ENCODE measurements at regions not wholly inside any gene's neighbourhood (a gene's known extent, or its start where the extent isn't known, plus 50 kb on each side); places are given as distances from the start of the nearest gene placed in this dataset.

DNA sequence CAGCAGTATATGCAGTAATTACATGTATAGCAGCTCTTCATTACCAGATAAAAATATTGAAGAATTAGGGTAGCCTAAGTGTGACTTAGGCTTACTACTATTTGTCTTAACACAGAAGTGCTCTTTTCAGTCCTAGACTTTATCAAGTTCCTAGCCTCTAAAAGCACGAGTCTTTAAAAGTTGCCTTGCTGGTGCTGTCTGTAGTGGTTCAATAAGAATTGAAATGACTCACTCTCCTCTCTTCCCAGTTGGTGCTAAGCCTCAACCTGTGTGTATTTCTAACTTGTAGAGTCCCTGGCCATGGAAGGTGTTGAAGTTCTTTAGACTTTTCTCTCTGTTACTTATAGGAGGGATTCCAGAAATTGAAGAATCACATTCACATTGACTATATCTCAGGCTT is 395.4 kb upstream of the THRB start:
- no CpG with 5 or more reads among the region's 1 CpG for WGBS (ENCODE audit: insufficient coverage)

DNA sequence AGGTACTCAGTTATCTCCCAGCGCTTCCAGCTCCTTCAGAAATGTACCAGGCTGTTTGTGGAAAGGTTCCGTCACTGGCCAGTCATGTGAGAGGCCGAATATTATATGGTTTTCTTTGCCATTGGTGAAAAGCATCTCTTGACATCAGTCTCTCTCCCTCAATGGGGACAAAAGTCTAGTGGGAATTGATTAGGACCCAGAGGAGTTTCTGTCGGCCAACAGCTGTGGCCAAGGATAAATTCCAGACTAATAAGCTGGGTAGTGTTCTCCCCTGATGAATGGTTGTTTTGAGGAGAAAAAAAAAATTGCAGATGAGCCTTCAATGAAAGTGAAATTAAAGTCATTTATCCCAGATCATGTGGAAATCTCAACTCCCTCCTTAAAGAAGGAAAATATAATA is 404.7 kb upstream of the THRB start:
- Histone ChIP-seq H3K4me3 (replicated peaks in 1 of 3; ENCODE audit: low read depth in 2 of 3, low read length in 3 of 3) (no peak overlapping the region), H3K36me3 (replicated peaks in 1 of 2; ENCODE audit: control insufficient read depth in 1 of 2, insufficient read depth in 2 of 2, low read length in 2 of 2) (no peaks in the 10 kb centered on the region), H3K9ac (ENCODE audit: insufficient read depth, low read length, poor library complexity, severe bottlenecking) (no peak overlapping the region), H2AFZ (ENCODE audit: insufficient read depth, low read depth, low read length, poor library complexity, severe bottlenecking) (no peak overlapping the region), H3K4me2 (replicated peaks; ENCODE audit: extremely low read depth, low read length, poor library complexity, severe bottlenecking) (no peak overlapping the region), H3K9me3 (replicated peaks in 1 of 2; ENCODE audit: control insufficient read depth in 1 of 2, insufficient read depth in 1 of 2, low read length in 2 of 2) (peaks cover 0 to 7% of the 10 kb centered on the region in 2 donors), H4K20me1 (ENCODE audit: insufficient read depth, low read length) (no peaks in the 10 kb centered on the region), H3K79me2 (ENCODE audit: insufficient read depth, low read length) (no peaks in the 10 kb centered on the region), H3K27ac (ENCODE audit: low read depth in 1 of 2, low read length in 2 of 2) (no peak overlapping the region), H3K4me1 (ENCODE audit: control insufficient read depth in 1 of 2, insufficient read depth in 2 of 2, low read length in 2 of 2) (no peaks in the 10 kb centered on the region), H3K27me3 (ENCODE audit: control insufficient read depth in 2 of 2, insufficient read depth in 2 of 2, low read length in 2 of 2) (no peaks in the 10 kb centered on the region)
- H3K27me3 Mint-ChIP-seq (ENCODE audit: low read depth in 3 of 3), result no peaks in the 10 kb centered on the region
- no peak overlapping the region for H3K27ac Mint-ChIP-seq
- H3K4me3 Mint-ChIP-seq, result no peak overlapping the region
- no peaks in the 10 kb centered on the region for H3K36me3 Mint-ChIP-seq
- intact Hi-C loops (cut with micrococcal nuclease), result no loop called here
- no peaks in the 10 kb centered on the region for H3K4me1 Mint-ChIP-seq
- DNase-seq, result no peak
- TF ChIP-seq, protein P1, sequence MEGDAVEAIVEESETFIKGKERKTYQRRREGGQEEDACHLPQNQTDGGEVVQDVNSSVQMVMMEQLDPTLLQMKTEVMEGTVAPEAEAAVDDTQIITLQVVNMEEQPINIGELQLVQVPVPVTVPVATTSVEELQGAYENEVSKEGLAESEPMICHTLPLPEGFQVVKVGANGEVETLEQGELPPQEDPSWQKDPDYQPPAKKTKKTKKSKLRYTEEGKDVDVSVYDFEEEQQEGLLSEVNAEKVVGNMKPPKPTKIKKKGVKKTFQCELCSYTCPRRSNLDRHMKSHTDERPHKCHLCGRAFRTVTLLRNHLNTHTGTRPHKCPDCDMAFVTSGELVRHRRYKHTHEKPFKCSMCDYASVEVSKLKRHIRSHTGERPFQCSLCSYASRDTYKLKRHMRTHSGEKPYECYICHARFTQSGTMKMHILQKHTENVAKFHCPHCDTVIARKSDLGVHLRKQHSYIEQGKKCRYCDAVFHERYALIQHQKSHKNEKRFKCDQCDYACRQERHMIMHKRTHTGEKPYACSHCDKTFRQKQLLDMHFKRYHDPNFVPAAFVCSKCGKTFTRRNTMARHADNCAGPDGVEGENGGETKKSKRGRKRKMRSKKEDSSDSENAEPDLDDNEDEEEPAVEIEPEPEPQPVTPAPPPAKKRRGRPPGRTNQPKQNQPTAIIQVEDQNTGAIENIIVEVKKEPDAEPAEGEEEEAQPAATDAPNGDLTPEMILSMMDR (IDR thresholded peaks at IDR 0.05), result no peak
- peaks cover 0 to 8% (median 3%) of the 10 kb centered on the region in 7 donors for H3K9me3 Mint-ChIP-seq
- WGBS (ENCODE audit: insufficient coverage), result no CpG with 5 or more reads among the region's 4 CpGs

More for the DNA sequence above, 395.4 kb upstream of the THRB start:
- no peak overlapping the region for H3K4me3 ChIP-seq (replicated peaks in 1 of 3; ENCODE audit: low read depth in 2 of 3, low read length in 3 of 3)
- Mint-ChIP-seq H3K9me3 (peaks cover 0 to 4% (median 2%) of the 10 kb centered on the region in 7 donors), H3K4me3 (no peak overlapping the region), H3K27me3 (ENCODE audit: low read depth in 3 of 3) (no peaks in the 10 kb centered on the region), H3K36me3 (no peaks in the 10 kb centered on the region), H3K4me1 (no peaks in the 10 kb centered on the region), H3K27ac (no peak overlapping the region)
- no peak overlapping the region for H2AFZ ChIP-seq (ENCODE audit: insufficient read depth, low read depth, low read length, poor library complexity, severe bottlenecking)
- H3K27me3 ChIP-seq (ENCODE audit: control insufficient read depth in 2 of 2, insufficient read depth in 2 of 2, low read length in 2 of 2), result no peaks in the 10 kb centered on the region
- peaks cover 4 to 5% of the 10 kb centered on the region in 2 donors for H3K9me3 ChIP-seq (replicated peaks in 1 of 2; ENCODE audit: control insufficient read depth in 1 of 2, insufficient read depth in 1 of 2, low read length in 2 of 2)
- H3K4me1 ChIP-seq (ENCODE audit: control insufficient read depth in 1 of 2, insufficient read depth in 2 of 2, low read length in 2 of 2), result no peaks in the 10 kb centered on the region
- intact Hi-C loops (cut with micrococcal nuclease), result no loop called here
- H4K20me1 ChIP-seq (ENCODE audit: insufficient read depth, low read length), result no peaks in the 10 kb centered on the region
- H3K36me3 ChIP-seq (replicated peaks in 1 of 2; ENCODE audit: control insufficient read depth in 1 of 2, insufficient read depth in 2 of 2, low read length in 2 of 2), result no peaks in the 10 kb centered on the region
- H3K4me2 ChIP-seq (replicated peaks; ENCODE audit: extremely low read depth, low read length, poor library complexity, severe bottlenecking), result no peak overlapping the region
- DNase-seq, result no peak
- TF ChIP-seq, protein P1 (IDR thresholded peaks at IDR 0.05), result no peak
- H3K9ac ChIP-seq (ENCODE audit: insufficient read depth, low read length, poor library complexity, severe bottlenecking), result no peak overlapping the region
- no peak overlapping the region for H3K27ac ChIP-seq (ENCODE audit: low read depth in 1 of 2, low read length in 2 of 2)
- no peaks in the 10 kb centered on the region for H3K79me2 ChIP-seq (ENCODE audit: insufficient read depth, low read length)

Data from CD14-positive monocyte (primary cell).